GM19438 (cell line): ENCODE measurements at regions not wholly inside any gene's neighbourhood (a gene's known extent, or its start where the extent isn't known, plus 50 kb on each side); places are given as distances from the start of the nearest gene placed in this dataset.
"Not testable (repeated sequence)": the region's sequence is repeated elsewhere in the genome, so short reads cannot be mapped to it uniquely, and the experiment has no call there.

Experiments used
- ATAC-seq: cut with Tn5 transposase; IDR thresholded peaks from one replicate; pipeline ENCODE4 v1.9.1; 2021; ENCODE audit warnings: low read depth; ENCODE audit not compliant: unreplicated experiment

DNA sequence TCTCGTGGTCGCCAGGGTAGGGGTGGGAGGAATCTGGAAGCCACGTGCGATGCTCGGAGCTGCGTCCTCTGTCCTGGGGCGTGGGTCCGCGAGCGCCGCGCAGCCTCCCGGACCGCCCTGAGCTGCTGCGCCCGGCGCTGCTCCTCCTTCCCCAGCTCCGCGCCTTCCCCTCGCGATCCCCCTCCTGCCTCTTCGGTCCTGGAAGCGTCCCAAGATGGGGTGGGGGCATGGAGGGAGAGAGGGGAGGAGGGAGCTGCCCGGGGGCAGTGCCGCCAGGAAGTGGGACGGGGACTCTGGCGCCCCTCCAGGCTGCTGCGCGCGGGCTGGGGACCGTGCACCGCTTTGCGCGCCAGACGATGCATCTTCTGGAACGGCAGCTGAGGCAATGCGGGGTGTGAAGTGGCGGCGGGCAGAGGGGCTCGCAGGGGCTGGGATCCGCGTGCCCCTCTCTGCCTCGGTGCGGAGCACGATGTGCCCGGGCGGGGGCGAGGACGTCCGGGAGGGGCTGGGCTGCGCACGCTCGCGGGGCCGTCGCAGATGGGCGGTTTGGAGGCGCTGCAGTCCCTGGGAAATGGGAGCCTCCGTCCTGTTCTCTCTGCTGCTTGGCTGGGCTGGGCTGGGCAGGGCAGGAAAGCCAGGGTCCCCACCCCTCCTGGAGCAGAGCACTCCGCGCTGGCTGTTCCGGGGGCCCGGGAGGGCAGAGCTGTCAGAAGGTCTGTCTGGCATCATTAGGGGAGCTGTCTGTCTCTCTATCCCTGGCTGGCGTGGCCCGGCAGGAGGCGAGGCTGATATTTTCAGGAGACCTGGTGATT lies 388.0 kb downstream of the SEC14L1 start:
- no peak for ATAC-seq

DNA sequence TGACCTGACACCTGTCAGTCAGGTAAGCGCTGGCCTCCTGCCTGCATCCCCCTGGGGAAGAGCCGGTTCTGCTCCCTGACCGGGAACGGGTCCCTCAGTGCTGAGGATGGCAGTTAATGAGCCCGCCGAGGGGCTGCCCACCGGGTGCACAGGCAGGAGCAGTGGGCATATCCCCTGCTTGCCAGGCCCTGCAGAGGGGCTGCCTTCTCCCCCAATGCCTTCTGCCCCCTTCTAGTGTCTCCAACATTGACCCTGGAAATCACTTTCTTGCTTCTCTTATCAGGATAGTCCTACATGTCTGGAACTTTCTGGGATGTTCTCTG lies 388.5 kb downstream of the SEC14L1 start:
- no peak for ATAC-seq

DNA sequence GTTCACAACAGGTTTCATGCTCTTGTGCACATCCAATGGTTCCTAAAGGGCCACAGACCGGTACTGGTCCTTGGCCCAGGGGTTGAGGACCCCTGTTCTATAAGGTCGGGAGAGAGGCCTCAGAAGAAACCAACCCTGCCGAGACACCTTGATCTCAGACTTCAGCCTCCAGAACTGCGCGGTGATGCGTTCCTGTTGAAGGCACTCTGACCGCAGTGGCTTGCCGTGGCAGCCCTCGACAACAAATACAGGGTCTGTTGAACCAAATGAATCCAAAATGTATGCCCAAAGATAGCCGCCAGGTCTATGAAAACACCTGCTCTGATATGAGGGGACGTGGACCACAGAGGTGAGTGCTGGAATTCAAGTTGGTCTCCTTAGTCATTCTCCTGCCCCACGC lies 389.8 kb downstream of the SEC14L1 start:
- no peak for ATAC-seq

DNA sequence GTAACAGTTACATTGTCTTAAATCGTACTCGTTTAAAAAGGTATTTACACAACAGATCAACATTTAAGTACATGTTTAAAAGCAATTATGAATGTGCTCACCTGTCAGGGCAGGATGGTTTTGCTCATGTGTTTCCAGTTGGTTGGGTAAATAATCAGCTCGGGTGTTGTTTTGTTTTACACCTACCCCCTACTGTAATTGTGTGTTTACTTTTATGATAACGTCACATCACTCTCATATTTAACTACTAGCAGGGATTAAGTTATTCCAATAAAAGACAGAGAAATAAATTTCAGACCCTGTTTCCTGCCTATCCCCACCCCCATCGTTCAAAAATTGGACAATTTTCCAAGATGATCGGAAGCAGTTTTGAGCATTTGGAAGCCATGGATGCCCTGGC lies 390.2 kb downstream of the SEC14L1 start:
- ATAC-seq, result no peak

DNA sequence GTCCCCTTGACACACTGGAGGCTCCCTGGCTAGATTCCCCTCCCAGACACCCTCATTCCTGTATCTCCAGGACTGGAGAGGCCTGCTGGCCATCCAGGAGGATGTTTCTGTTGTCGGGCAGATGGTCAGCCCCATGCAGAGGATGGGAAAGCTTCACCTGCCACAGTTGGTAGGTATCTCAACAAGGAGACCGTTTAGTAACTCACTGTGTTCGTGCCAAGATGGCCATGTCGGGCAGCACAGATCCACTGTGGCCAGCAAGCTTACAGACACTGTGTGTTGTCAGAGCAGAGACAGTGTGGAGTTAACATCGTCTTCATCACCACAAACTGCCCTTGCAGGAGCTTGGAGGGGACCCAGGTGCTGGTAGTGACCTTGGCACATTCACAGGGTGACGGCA lies 390.9 kb downstream of the SEC14L1 start:
- no peak for ATAC-seq

DNA sequence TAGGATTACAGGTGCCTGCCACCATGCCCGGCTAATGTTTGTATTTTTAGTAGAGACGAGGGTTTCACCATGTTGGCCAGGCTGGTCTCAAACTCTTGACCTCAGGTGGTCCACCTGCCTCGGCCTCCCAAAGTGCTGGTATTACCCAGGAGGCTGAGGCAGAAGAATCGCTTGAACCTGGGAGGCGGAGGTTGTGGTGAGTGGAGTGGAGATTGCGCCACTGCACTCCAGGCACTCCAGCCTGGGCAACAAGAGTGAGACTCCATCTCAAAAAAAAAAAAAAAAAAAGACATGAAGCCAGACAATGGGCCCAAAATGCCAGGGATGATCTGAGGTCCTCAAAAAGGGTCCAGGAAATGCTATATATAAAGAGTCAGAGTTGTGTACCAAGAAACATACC lies 392.9 kb downstream of the SEC14L1 start:
- not testable (repeated sequence) for ATAC-seq

DNA sequence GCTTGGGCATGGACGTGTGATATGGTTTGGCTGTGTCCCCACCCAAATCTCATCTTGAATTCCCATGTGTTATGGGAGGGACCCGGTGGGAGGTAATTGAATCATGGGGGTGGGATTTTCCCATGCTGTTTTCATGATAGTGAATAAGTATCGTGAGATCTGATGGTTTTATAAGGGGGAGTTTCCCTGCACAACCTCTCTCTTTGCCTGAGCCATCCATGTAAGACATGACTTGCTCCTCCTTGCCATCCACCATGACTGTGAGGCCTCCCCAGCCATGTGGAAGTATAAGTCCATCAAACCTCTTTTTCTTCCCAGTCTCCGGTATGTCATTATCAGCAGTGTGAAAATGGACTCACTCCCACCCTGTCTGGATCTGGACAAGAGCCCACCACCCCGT lies 393.4 kb downstream of the SEC14L1 start:
- ATAC-seq, result no peak

DNA sequence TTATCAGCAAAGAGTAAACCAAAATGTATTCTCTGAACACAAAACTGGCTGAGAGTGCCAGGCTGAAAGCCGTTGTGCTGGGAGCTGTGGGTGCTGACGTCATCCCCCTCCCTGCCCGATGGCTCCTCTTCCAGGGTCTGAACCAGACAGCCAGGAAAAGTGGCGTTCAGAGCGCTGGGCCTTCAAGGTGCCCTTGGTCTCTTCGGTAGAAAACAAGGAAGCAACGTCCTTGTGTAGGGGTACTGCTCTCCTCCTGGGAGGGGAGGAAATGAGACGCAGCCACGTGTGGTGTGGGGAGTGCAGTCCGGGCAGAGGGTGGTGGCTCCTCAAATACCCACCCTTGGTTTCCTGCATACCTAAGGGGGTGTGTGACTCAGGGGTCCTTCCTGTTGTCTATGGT lies 394.7 kb downstream of the SEC14L1 start:
- no peak for ATAC-seq

DNA sequence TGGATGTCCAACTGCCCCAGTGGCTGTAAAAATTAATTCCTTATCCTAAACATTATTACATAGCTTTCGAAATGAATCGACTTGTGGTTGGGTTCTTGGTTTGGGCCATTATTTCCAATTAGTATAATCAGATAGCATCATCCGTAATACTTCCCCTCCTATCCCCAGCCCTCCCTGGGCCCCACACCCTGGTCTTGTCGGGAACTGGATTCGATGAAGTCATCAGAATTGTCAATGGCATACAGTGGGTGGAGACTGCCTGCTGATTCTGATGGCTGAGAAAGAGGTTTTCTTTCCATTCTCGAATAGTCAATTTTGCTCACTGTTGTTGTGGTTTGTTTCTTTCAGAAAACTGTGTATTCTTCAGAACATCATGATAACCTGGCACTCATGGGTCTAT lies 395.1 kb downstream of the SEC14L1 start:
- ATAC-seq, result no peak

DNA sequence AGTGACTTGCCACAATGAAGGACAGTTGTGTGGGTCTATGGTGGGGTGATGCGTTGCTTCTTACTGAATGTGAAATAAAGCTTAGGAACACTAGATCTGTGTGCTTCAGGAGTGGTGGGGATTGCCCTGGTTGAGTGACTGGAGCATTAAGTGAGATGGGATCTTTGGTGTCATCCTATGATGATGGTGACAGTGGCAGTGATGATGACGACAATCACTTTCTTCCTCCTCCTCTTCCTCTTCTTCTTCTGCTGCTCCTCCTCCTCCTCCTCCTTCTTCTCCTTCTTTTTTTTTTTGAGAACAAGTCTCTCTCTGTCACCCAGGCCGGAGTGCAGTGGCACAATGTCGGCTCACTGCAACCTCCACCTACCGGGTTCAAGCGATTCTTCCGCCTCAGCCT lies 396.8 kb downstream of the SEC14L1 start:
- no peak for ATAC-seq

DNA sequence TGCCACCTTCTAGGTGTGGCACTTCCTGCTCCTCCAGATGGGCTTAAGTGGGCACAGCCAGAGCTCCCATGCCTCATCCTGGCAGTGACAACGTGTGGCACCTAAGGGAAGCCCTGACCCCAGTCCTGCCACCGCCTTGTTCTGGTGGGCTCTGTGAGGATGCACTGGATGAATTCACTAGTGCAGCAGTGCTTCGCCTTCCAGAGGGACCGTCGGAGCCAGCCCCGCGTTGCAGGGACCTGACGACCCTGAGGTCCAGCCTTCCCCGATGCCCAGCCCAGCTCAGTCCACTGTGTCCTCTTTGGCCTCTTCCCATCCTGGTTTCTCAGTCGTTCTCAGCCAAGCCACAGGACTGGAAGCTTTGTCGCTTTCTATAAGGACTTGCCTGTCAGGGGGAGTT lies 399.8 kb downstream of the SEC14L1 start:
- ATAC-seq, result no peak

DNA sequence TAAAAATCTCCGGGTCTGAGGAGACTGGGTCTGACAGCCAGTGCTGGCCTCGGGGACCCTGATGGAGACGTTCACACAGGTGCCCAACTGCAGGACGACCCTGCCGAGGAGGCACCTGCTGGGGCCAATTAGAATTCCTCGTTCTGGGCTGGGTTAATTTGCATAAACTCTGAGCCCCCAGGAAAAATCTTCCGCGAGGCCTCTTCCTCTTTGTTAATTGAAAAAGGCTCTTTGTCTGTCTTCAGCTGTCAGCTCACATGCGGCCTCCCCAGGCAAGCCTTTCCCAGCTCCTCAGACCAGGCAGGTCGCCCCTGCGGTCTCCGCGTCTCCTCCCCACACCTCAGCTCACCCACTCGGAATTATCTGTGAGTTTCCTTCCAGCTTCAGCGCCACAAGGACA lies 400.2 kb downstream of the SEC14L1 start:
- no peak for ATAC-seq

DNA sequence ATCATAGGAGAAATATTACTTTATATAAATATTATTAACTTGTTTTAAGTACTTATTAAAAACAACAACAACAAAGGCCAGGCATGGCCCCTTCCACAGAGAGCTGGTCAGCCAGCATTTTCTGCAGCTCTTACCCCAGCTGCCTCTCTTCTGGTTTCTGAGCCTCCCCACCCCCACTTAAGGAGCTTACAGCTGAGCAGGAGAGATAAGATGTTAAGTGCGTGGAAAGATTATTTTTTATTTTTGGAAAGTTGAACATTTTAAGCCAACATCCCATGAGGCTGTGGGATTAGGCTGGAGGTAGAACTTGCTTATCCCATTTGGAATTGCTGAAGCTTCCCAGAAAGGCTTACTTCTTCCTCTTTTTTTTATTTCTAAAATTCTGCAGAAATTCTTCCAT lies 401.2 kb downstream of the SEC14L1 start:
- ATAC-seq, result no peak

DNA sequence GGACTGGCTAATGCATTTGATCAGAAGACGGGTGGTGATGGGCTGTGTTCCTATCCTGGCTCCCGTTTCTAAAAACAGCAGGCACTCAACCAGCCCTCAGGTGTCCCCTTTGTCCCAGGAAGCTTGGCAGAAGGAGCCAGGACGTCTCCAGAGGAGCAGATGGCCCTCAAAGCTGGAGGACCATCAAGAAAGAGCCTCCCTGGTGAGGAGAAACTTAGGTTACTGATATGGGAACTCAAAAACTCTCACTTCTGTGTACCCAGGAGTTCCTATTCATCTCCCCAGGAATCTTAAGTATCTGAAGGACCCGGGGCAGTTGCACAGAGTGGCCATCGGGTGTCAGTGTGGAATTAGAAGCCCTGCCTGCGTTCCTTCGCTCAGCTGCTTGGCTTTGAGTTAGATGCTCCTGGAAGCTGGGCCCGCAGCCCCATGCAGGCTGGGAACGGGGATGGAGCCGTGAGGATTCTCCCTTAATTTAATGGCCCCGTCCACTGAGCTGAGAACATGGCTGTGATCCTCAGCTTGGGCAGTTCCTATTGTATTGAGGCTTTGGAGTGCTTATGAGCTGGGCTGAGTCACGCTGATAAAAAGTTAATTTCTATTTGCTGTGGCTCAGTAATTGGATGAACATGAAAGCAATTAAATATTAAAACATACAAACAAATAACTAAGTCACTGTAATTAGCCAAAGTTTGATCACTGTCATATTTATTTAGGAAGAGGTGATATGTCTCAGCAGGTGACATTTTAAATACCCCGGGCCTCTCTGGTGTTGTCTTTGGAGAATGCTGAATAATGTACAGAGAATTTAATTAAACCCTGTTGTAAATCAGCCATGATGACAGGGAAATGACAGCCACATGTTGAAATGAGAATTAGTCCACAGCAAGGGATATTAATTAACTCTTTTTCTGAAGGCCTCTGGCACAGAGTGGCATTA lies 402.1 kb downstream of the SEC14L1 start:
- ATAC-seq, result no peak

DNA sequence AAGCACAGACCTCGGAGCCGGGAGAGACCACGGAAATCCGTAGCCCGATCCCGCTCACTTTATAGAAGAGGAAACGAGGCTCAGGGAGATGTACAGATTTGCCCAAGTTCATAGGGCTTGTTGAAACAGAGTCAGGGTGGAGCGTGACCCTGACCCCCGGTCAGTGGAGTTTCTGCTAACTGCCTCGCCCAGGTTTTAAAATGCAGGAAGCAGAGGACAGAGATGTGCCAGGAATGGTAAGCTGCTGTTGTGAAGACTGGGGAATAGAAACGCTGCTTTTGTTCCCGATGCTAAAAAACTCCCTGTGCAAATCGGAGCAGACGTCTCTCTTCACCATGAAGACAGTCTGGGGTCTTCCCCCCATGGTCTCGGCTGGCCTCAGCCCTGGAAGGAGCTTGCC lies 403.0 kb downstream of the SEC14L1 start:
- ATAC-seq, result no peak

DNA sequence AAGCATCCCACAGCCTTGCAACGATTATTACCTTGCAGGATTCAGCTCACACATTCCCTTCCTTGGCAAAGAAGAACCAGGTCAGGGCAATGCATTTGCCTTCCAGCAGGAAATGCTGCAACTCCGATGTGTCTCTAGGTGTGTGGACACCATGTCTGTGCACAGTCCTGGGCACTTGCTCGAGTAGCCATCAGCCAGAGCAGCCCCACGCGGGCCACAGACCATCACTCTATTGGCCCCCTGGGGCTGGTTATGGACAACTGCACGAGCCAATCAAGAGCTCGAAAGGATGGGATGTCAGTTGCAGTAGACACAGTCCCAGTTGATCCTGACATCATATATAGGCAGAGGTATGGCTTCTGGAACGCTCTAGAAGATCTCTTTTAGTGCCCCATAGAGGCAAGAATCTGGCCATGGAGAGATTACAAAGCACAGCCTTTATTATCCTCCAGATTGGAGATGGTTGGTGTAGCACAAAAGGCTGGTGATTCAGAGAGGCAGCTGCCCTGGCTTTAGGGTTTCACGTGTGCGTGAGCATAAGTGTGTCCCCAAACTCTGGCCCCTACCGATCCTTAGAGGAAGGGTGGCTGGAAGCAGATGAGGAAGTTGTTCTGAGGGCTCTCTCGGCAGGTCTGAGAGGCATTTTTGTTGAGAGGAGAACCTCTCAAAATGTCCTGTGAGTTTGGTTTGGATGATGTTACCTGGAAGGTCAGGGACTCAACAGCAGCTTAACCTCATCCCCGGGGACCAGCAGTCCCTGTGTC lies 403.8 kb downstream of the SEC14L1 start:
- ATAC-seq, result no peak

DNA sequence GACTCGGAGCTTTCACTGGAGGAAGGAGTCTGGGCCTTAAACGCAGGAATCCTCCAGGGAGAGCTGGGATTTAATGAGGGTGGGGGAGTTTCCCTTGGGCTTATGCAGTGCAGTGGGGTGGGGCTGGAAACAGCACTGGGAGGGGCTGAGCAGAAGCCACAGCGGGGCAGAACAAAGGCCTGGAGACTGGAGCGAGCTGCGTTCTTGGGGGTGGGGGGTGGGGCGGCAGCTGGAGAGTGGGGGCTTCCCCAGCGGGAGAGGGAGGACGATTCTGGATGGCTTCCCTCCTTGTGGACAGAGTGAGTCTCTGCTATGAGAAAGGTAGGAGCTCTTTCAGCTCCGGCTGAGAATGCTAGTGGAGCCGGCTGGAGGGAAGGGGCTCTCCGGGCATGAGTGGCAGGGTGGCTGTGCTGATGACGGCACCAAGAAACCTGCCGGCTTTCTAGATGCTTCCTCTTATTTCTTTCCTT lies 406.0 kb downstream of the SEC14L1 start:
- ATAC-seq, result no peak

DNA sequence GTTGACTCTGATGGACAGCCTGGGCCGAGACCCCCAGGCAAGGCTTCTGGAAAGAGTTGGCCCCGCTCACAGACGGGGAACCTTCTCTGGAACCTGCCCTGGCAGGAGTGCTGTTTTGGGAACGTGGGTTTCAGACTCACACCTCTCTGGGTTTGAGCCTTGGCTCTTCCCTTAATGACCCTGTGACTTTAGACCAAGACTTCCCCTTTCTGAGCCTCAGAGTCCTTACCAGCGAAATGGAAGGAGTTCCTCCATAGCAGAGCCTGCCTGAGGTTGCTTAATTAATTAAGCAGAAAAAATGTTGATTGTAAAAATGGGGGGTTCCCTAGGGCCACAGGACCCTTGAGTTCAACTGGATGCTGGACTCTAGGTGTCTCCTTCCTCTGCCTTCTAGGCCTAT lies 408.2 kb downstream of the SEC14L1 start:
- no peak for ATAC-seq

DNA sequence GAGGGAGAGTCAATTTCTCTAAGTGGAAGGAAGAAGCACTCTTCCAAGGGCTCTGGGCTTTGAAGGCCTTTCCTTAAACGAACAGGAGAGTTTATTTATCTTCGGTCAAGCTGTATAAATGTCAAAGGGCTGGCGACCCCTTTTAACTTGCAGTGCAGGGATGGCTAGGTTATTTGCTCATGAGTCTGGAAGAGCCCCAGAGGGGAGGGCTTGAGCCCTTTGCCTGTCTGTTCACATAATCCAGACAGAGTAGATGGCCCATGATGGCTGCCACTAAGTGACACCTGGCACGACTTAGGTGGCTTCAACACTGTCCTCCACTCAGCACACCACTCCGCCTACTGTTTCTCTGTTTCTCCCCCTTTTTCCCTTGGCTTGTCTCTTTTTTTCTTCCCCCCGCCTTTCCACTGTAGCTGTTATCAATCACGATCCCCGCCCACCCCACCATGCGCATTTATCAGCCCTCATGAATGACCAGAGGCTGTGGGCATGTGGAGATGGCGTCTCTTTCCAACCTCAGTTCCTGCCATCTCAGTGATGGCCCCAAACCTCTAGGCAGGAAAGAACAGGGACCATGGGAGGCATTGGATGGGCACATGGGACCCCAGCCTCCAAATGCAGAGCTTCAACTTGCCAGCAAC lies 408.7 kb upstream of the TNRC6C start:
- no peak for ATAC-seq

DNA sequence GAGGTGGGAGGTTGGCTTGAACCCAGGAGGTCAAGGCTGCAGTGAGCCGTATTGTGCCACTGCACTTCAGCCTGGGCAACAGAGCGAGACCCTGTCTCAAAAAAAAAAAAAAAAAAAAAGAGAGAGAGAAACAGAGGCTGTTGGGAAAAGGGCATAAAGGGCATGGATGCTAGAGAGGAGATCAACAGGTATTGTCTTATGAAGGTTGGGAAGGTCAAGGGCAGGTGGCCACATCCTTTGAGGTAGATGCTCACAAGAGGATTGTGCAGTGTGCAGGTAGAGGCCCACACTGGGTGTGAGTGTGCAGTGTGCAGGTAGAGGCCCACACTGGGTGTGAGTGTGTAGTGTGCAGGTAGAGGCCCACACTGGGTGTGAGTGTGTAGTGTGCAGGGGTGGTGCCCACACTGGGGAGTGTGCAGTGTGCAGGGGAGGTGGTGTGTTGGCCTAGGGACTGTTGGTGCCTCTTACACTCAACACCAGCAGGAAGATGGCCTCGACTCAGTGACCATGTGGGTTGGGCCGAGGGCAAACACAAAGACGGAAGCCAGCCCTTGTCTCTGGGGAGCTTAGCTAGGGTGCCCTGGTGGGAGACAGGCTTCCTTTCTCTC lies 404.9 kb upstream of the TNRC6C start:
- ATAC-seq, result no peak
